ENCODE measurements at regions not wholly inside any gene's neighbourhood (a gene's known extent, or its start where the extent isn't known, plus 50 kb on each side); places are given as distances from the start of the nearest gene placed in this dataset.

DNA sequence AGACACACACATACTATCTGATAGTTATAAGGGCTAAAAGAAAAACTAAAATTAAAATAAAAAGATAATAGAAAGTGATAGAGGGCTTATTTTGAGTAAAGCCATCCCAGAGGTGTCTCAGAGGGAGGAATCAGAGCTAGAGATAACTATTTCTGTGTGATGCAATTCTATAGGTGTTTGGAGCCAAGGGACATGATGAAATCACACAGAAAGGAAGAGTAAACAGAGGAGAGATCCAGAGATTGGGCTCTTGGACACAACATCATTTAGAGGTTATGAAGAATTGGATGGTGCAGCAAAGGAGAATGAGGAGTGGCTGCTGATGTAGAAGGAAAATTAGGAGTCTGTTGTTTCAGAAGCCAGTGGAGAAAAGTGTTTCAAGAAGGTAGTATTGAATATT is 393.5 kb downstream of the DIRAS2 start:
- no peaks in the 10 kb centered on the region for H3K4me1 Mint-ChIP-seq
- ATAC-seq: no peak
- no peak overlapping the region for H3K4me3 Mint-ChIP-seq
- H3K36me3 Mint-ChIP-seq: no peaks in the 10 kb centered on the region
- DNase-seq (ENCODE audit: low spot score in 2 of 2): no peak
- H3K27ac Mint-ChIP-seq: no peak overlapping the region
- H3K9me3 Mint-ChIP-seq: no peaks in the 10 kb centered on the region

DNA sequence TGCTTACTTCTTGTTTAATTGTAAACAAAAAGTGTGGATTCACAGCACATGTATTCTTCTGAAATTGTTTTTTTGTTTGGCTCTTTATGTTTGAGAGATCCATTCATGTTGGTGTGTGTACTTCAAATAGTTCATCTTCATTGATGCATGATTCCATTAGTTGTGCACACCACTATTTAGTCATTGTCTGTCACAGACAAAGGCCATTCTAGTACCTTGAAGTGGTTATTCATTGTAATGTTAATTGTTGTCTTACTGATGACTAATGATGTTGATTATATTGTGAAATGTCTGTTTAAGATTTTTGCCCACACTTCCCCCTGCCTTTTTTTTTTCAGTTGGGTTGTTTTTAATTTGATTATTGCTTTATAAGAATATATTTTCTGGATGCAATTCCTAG is 391.3 kb downstream of the DIRAS2 start:
- no peak for ATAC-seq
- H3K4me1 Mint-ChIP-seq: no peaks in the 10 kb centered on the region
- no peaks in the 10 kb centered on the region for H3K9me3 Mint-ChIP-seq
- H3K36me3 Mint-ChIP-seq: no peaks in the 10 kb centered on the region
- H3K4me3 Mint-ChIP-seq: no peak overlapping the region
- no peak overlapping the region for H3K27ac Mint-ChIP-seq
- DNase-seq (ENCODE audit: low spot score in 2 of 2): no peak

DNA sequence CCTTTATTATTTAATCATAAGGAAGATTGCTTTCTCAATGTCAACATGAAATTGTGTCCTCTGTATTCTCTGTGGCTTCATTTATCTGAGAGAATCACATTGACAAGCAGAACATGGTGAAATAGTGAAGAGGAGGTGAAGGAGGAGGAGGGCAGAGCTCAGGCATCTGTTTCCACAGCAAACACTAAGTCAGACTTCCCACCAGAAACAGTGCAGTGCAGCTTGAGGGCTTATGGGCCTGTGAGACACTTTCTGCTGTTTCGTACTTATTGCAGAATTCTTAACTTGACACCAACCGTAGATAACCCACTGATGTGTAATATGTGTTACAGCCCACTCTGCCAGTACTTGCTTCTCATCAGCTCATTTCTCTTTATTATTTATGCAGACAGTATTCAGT is 386.3 kb downstream of the DIRAS2 start:
- ATAC-seq (no peak), DNase-seq (ENCODE audit: low spot score in 2 of 2) (no peak)
- Mint-ChIP-seq H3K36me3 (no peaks in the 10 kb centered on the region), H3K4me1 (no peaks in the 10 kb centered on the region), H3K4me3 (no peak overlapping the region), H3K9me3 (peaks cover 3% of the 10 kb centered on the region), H3K27ac (no peak overlapping the region)

DNA sequence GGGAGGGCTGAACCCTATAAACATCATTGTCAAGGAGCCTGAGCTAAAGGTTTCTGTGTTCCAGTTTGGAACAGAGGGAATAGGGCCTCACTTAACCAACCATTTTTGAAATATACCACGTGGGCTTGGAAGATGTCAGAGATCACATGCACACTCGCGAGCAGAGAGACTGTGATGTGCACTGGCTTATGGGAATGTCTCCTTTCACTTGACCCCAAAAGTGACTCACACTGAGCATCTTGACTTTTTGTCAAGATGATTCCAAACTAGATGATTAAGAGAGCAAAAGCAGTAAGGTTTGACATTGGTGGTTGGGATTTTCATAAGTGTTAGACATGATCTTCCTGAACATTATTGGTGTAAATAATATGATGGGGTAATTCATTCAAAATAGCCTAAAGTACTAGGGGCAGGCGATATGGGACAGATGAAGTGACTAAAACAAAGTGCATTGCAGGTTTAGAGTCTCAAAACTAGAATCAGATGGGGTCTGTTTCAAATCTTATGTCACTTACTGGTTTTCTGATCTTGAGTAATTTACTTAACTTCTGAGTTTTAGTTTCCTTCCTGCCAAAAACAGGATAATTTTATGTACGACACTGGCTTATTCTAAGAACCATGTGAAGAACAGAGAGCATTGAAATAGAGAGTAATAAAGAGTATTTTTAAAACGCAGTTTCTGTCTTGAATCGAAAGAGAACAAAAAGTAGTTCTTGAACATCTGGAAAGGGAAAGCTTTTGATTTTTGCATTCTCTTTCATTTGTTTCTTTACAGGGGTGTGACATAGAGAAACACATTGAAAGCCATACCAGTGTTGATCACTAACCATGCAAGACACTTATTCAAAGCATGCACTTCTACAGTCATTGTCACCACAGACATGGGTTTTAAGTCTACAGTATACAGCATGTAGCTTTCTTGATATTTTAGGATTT is 383.0 kb downstream of the DIRAS2 start:
- DNase-seq (ENCODE audit: low spot score in 2 of 2): no peak
- Mint-ChIP-seq H3K27ac (no peak overlapping the region), H3K4me1 (no peaks in the 10 kb centered on the region), H3K4me3 (no peak overlapping the region), H3K9me3 (peaks cover 3% of the 10 kb centered on the region), H3K36me3 (no peaks in the 10 kb centered on the region)
- ATAC-seq: peak; percentile 57

DNA sequence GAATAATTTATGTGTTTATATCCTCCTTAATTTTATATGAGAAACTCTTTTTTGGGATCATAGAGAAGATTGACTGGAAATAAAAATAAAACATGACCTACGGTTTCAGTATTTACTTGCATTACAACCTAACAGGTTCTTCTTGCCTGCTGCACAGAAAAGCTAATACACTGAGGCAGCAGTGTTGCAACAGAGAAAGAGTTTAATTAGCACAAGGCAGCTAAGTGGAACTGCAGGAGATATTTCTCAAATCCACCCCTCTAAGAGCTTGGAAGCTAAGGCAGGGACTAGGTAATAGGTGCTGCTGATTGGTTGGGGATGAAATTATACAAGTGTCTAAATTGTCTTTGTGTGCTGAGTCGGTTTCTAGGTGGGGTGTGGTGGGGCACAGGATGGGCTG is 380.9 kb downstream of the DIRAS2 start:
- no peak for DNase-seq (ENCODE audit: low spot score in 2 of 2)
- no peaks in the 10 kb centered on the region for H3K4me1 Mint-ChIP-seq
- H3K27ac Mint-ChIP-seq: no peak overlapping the region
- H3K36me3 Mint-ChIP-seq: no peaks in the 10 kb centered on the region
- H3K4me3 Mint-ChIP-seq: no peak overlapping the region
- H3K9me3 Mint-ChIP-seq: peaks cover 3% of the 10 kb centered on the region
- no peak for ATAC-seq

DNA sequence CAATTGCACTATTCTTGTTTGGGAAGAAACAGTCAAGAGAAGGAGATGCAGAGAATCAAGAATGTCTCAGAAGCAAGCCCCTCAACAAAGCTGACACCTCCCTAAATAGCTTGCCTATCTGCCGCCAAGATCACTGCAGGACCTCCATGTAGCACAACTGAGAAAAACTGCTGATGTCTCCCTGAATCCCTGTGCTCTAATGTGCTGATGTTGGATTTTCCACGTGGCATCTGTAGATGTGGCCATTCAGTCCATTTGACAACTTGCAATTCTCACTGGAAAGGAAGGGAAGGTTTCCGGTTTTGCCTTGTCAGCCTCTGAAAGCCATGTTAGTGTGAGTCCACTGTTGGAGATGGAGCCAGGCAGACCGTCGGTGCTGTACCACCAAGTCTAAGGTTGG is 374.0 kb downstream of the DIRAS2 start:
- no peak for ATAC-seq
- no peak for DNase-seq (ENCODE audit: low spot score in 2 of 2)
- H3K4me1 Mint-ChIP-seq: no peaks in the 10 kb centered on the region
- no peaks in the 10 kb centered on the region for H3K36me3 Mint-ChIP-seq
- no peak overlapping the region for H3K4me3 Mint-ChIP-seq
- H3K27ac Mint-ChIP-seq: no peak overlapping the region
- no peaks in the 10 kb centered on the region for H3K9me3 Mint-ChIP-seq

DNA sequence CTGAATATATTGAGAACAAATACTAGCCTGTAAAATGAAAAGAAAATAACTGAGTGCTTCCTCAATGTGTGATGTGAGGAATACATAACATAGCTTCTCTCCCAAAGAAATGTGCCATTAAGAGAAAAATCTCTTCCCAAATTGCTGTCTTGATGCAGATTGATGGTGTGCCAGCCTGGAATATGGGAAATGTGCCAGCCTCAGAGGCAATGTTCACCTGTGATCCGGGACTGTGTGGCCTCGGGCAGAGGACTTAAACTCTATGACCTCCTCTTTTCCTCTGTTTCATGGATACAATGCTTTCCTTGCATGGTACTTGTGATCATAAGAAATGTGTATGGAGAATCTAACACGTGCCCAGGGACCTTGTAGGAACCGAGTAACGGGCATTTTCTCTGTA is 370.9 kb downstream of the DIRAS2 start:
- no peak for DNase-seq (ENCODE audit: low spot score in 2 of 2)
- no peak for ATAC-seq
- no peak overlapping the region for H3K27ac Mint-ChIP-seq
- H3K4me1 Mint-ChIP-seq: no peaks in the 10 kb centered on the region
- no peak overlapping the region for H3K4me3 Mint-ChIP-seq
- no peaks in the 10 kb centered on the region for H3K36me3 Mint-ChIP-seq
- no peaks in the 10 kb centered on the region for H3K9me3 Mint-ChIP-seq

DNA sequence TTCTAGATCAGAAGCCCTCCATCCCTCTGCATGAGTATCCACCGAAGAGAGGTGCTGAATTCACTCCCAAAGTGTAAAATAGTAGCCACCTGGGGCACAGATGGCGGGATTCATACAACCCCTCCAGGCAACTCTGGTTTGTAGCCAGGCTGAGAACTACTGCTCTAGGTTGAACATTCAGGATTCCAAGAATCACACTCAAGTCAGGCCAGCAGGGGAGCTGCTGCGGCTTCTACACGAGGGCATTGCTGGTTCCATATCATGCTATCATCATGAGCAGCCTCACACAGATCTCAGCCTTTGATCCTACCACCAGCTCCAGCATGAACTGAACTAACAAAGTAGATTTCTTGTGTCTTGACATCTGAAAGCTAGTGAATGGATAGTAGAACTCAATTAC is 367.9 kb downstream of the DIRAS2 start:
- ATAC-seq (no peak), DNase-seq (ENCODE audit: low spot score in 2 of 2) (no peak)
- Mint-ChIP-seq H3K36me3 (no peaks in the 10 kb centered on the region), H3K4me3 (no peak overlapping the region), H3K9me3 (no peaks in the 10 kb centered on the region), H3K4me1 (no peaks in the 10 kb centered on the region), H3K27ac (no peak overlapping the region)

DNA sequence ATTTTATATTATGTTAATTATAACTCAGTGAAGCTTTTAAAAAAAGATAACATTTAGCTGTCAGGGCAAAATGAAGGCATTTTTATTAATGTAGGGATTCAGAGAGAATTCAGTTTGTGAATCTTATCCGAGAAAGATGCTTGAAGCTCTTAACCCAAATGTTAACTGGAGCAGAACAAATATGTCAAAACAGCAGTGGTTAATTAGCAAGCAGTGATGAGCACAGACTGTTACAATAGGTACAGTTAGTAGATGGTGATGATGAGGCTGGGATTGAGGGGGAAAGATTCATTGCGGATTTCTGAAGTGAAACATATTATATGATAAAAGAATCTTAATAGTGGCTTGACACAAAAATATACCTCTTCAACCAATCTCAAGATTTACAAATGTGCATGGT is 356.7 kb downstream of the DIRAS2 start:
- Mint-ChIP-seq H3K9me3 (no peaks in the 10 kb centered on the region), H3K27ac (no peak overlapping the region), H3K36me3 (no peaks in the 10 kb centered on the region), H3K4me1 (no peaks in the 10 kb centered on the region), H3K4me3 (no peak overlapping the region)
- DNase-seq (ENCODE audit: low spot score in 2 of 2): no peak
- ATAC-seq: no peak

DNA sequence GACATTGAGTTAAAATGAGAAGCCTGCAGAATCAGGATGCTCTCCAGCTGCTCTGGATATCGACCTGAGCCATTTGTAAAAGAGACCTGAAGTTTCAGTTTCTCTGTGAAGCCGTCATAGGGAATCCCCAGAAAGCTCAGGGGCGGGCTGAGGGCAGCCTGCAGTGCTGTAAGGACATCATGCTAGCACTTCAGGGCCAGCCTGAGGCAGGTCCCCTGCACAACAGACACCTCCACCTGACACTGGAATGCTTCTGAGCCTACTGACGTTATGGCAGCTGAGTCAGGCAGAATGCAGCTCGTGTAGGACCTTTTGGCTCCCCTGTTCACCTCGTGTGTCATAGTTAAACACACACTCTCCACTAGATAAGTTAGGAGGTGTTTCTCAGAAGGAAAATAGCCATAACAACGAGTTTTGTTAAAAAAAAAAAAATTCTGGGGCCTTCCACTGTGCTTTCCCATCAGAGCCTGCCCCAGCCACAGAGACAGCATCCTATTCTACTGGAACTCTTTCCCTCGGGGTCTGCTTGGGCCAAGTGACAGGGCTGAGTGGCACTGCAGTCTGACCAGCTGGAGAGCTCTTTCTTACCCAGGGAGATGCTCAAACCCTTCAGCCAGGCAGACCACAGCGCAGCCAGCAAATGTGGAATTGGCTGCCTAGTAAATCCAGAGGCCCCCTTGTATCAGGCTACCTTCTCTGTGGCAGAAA is 354.9 kb downstream of the DIRAS2 start:
- DNase-seq (ENCODE audit: low spot score in 2 of 2) (no peak), ATAC-seq (peak; percentile 67)
- Mint-ChIP-seq H3K4me3 (no peak overlapping the region), H3K9me3 (no peaks in the 10 kb centered on the region), H3K36me3 (no peaks in the 10 kb centered on the region), H3K27ac (no peak overlapping the region), H3K4me1 (no peaks in the 10 kb centered on the region)

DNA sequence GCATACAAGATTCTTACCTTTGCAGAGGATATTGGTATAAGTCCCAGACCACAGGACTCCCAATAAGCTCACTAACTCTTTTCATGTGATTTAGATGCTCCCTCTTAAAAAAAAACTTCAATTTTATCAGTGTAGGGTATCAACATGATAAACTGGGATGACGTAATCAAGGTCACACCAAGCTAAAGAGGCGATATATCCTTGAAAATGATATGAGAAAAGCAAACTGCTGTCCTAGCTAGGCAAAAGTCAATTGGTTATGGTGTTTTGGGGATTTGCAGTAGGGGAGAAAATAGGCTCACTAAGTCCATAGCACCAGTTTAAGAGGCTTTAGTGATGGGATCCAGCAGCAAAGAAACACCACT is 354.4 kb downstream of the DIRAS2 start:
- Mint-ChIP-seq H3K4me1 (no peaks in the 10 kb centered on the region), H3K4me3 (no peak overlapping the region), H3K36me3 (no peaks in the 10 kb centered on the region), H3K27ac (no peak overlapping the region), H3K9me3 (no peaks in the 10 kb centered on the region)
- DNase-seq (ENCODE audit: low spot score in 2 of 2) (no peak), ATAC-seq (no peak)

DNA sequence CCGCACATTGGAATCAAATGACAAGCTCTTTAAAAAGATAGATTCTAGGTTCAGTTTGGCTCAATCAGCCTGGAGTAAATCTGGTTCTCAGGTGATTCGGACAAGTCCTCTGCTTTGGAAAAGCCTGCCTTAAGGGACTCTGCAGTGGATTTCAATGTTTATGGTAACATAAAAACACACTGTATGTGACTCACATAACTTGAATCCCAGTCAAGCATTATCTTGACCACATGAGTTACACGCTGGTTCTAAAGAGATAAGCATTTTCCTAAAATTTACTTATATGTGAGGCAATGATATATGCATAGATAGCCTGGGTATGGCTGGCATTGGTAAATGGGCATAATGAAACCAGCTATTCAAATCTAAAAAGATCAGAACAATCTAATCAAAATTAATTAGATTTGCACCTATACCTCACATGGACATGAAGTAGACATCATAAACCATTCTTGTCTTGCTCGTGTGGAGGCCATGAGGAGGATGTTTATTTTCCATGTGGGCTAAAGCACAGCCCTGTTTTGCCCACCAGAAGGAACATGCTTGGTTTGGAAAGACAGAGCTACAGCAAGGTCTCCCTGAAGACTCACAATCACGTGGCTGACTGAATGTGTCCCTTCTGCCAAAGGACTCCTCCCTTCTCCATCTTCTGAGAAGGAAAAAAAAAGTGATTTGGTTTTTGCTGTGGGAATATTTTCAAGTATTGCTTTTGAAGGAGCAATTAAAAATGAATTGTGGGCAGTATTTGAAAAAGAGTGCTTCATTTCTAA is 351.7 kb downstream of the DIRAS2 start:
- Mint-ChIP-seq H3K4me1 (no peaks in the 10 kb centered on the region), H3K4me3 (no peak overlapping the region), H3K36me3 (no peaks in the 10 kb centered on the region), H3K9me3 (no peaks in the 10 kb centered on the region), H3K27ac (no peak overlapping the region)
- no peak for DNase-seq (ENCODE audit: low spot score in 2 of 2)
- ATAC-seq: no peak

DNA sequence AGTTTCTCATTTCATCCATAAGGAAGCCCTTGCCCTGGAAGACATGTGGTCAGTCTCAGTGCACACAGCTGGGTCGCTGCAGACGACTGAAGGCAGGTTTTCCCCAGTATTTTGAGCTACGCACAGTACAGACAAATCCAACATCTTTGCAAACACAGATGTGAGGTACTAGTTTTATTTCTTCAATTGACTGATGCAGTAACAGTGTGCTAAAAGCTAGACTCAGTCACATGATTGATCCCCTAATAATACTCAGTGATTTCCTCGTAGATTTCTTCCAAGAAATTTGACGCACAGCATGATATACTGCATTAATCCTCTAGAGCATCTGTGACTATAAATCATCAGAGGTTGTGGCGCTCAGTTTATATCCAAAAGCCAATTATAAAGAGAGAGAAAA is 346.1 kb downstream of the DIRAS2 start:
- Mint-ChIP-seq H3K36me3 (no peaks in the 10 kb centered on the region), H3K4me1 (no peaks in the 10 kb centered on the region), H3K4me3 (no peak overlapping the region), H3K27ac (no peak overlapping the region), H3K9me3 (no peaks in the 10 kb centered on the region)
- no peak for DNase-seq (ENCODE audit: low spot score in 2 of 2)
- no peak for ATAC-seq

DNA sequence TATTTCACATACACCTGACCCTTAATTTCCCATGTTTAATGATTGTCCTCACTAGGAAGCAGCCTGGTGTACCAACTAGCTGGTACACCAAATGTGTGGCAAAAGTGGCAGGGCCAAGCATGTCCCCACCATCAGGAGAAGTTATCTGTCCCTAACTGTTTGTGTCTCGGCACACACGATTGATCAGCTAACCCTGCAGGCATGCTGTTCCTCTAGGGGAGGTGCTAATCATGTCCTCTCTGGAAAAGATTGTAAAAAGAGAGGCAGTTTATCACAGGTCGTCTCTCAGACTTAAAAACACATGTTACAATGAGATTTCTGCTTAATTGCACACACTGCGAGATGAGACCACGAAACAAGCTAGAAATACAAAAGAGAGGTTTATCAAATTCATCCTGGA is 342.7 kb downstream of the DIRAS2 start:
- Mint-ChIP-seq H3K4me3 (no peak overlapping the region), H3K9me3 (no peaks in the 10 kb centered on the region), H3K4me1 (no peaks in the 10 kb centered on the region), H3K27ac (no peak overlapping the region), H3K36me3 (no peaks in the 10 kb centered on the region)
- ATAC-seq (no peak), DNase-seq (ENCODE audit: low spot score in 2 of 2) (no peak)

DNA sequence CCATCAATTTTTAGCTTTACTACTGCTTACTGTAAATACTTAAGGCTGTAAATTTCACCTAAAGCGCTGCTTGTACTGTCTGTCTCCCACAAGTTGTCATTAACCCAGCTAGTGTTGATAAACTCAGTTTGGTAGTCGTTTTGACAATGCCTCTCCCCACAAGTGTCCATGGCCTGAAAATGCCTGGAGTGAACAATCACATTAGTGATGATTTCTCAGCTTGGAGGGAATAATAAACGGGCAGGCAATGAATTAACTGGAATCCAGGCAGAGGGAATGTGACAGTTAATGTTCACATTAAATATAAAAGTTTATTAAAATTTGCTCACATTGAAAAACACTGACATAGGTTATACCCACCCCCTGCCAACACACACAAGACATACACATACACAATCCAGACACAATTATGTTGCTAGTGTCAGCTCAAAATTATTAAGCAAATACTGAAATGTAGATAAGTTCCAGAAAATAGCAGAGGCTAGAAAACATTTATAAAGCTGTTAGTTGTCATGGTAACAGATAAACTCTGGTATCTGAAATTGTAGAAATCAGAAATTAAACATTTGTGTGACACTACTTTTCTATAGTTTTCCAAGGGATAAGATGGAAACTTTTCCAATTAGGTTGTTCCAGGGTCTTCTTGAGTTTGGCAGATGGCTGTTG is 341.9 kb downstream of the DIRAS2 start:
- no peak for ATAC-seq
- H3K9me3 Mint-ChIP-seq: no peaks in the 10 kb centered on the region
- no peaks in the 10 kb centered on the region for H3K36me3 Mint-ChIP-seq
- DNase-seq (ENCODE audit: low spot score in 2 of 2): no peak
- no peaks in the 10 kb centered on the region for H3K4me1 Mint-ChIP-seq
- H3K27ac Mint-ChIP-seq: no peak overlapping the region
- no peak overlapping the region for H3K4me3 Mint-ChIP-seq

All from stimulated activated effector memory CD8-positive, alpha-beta T cell treated with anti-CD3 and anti-CD28 coated beads, Interleukin-12 subunit alpha, Interleukin-12 subunit beta, amount 100 ng/mL, for 72 hours (primary cell).